ENCODE measurements at regions not wholly inside any gene's neighbourhood (a gene's known extent, or its start where the extent isn't known, plus 50 kb on each side); places are given as distances from the start of the nearest gene placed in this dataset.

DNA sequence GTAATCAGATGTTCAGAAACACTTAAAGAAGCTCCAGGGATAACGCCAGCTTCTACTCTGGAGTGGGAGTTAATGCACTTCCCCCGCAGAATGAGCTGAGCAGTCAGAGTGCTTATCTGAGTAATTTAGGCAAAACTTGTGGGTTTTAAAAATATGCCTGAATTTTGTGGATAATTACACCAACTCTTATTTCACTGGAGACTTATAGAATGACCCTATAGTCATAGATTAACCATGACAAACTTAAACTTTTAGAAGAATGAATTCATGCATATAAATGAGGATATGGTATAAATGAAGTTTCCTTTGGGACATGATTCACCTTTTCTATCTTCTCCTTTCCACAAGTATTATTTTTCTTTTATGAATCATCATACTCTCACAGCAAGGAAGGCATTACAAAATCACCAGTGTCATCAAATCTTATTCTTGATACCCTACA lies 241.1 kb upstream of the FBXO33 start:
- TF ChIP-seq CTCF (IDR thresholded peaks at IDR 0.05) (no peak), POLR2AphosphoS5 (IDR thresholded peaks at IDR 0.05) (no peak)
